ENCODE measurements at regions not wholly inside any gene's neighbourhood (a gene's known extent, or its start where the extent isn't known, plus 50 kb on each side); places are given as distances from the start of the nearest gene placed in this dataset.

DNA sequence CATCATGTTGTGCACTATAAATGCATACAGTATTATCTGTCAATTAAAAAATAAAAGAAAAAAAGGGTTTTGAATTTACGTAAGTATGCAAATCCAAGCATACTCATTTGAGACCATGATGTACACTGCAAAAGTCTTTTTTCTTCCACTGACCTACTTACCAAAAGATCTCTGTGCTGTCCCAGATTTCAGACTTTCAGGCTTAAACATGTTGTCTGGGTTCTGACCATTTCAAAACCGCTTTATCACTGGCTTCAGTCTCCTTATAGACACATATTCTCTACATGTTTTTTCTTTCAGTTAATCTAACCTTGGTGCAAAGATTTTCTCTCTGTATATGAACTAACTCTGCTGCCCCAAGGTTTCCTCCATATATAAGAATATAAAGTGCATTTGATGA lies 58.6 kb upstream of the CXCL8 start:
- TF ChIP-seq, protein P1, sequence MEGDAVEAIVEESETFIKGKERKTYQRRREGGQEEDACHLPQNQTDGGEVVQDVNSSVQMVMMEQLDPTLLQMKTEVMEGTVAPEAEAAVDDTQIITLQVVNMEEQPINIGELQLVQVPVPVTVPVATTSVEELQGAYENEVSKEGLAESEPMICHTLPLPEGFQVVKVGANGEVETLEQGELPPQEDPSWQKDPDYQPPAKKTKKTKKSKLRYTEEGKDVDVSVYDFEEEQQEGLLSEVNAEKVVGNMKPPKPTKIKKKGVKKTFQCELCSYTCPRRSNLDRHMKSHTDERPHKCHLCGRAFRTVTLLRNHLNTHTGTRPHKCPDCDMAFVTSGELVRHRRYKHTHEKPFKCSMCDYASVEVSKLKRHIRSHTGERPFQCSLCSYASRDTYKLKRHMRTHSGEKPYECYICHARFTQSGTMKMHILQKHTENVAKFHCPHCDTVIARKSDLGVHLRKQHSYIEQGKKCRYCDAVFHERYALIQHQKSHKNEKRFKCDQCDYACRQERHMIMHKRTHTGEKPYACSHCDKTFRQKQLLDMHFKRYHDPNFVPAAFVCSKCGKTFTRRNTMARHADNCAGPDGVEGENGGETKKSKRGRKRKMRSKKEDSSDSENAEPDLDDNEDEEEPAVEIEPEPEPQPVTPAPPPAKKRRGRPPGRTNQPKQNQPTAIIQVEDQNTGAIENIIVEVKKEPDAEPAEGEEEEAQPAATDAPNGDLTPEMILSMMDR (IDR thresholded peaks at IDR 0.05; ENCODE audit: low read length) = no peak
- no peak for TF ChIP-seq EZH2 (optimal IDR thresholded peaks at IDR 0.05; ENCODE audit: low read depth, low read length)
